ENCODE measurements at regions not wholly inside any gene's neighbourhood (a gene's known extent, or its start where the extent isn't known, plus 50 kb on each side); places are given as distances from the start of the nearest gene placed in this dataset.

GRCh38 chr14:65878586-65878985, 466.1 kb downstream of the FUT8 start:
- Histone ChIP-seq H3K4me1 (ENCODE audit: insufficient read depth) (no peaks in the 10 kb centered on the region), H3K9me2 (replicated peaks; ENCODE audit: insufficient read depth) (no peaks in the 10 kb centered on the region), H3K4me3 (no peak overlapping the region), H4K20me1 (ENCODE audit: insufficient read depth, poor library complexity, severe bottlenecking) (no peaks in the 10 kb centered on the region), H3K9me3 (ENCODE audit: low read depth) (no peaks in the 10 kb centered on the region), H3K27me3 (no peaks in the 10 kb centered on the region), H3K4me2 (no peak overlapping the region), H3K79me2 (no peaks in the 10 kb centered on the region), H2AFZ (no peak overlapping the region), H3K27ac (no peak overlapping the region), H3K36me3 (replicated peaks; ENCODE audit: insufficient read depth, low read depth) (no peaks in the 10 kb centered on the region)
- TF ChIP-seq EZH2phosphoT487 (IDR thresholded peaks at IDR 0.05; ENCODE audit: low read depth, severe bottlenecking, unreplicated experiment) (no peak), EZH2 (IDR thresholded peaks at IDR 0.05; ENCODE audit: borderline replicate concordance) (no peak), CTCF (IDR thresholded peaks at IDR 0.05; ENCODE audit: poor library complexity) (no peak)
- 76% methylated on average over 4 of the region's 4 CpGs for WGBS (ENCODE audit: low lambda C conversion rate, missing lambda C conversion rate)
- no peak for DNase-seq (ENCODE audit: low spot score)

- WGBS (ENCODE audit: low lambda C conversion rate, missing lambda C conversion rate), result 90% methylated on average over 3 of the region's 3 CpGs
- no peaks in the 10 kb centered on the region for H3K9me2 ChIP-seq (replicated peaks; ENCODE audit: insufficient read depth)
- no peaks in the 10 kb centered on the region for H3K4me1 ChIP-seq (ENCODE audit: insufficient read depth)
- H3K4me3 ChIP-seq, result no peak overlapping the region
- no peaks in the 10 kb centered on the region for H4K20me1 ChIP-seq (ENCODE audit: insufficient read depth, poor library complexity, severe bottlenecking)
- H3K9me3 ChIP-seq (ENCODE audit: low read depth), result no peaks in the 10 kb centered on the region
- no peak overlapping the region for H2AFZ ChIP-seq
- no peak overlapping the region for H3K4me2 ChIP-seq
- H3K79me2 ChIP-seq, result no peaks in the 10 kb centered on the region
- DNase-seq (ENCODE audit: low spot score), result no peak
- H3K36me3 ChIP-seq (replicated peaks; ENCODE audit: insufficient read depth, low read depth), result no peaks in the 10 kb centered on the region
- no peaks in the 10 kb centered on the region for H3K27me3 ChIP-seq
- no peak overlapping the region for H3K27ac ChIP-seq
- no peak for TF ChIP-seq EZH2phosphoT487 (IDR thresholded peaks at IDR 0.05; ENCODE audit: low read depth, severe bottlenecking, unreplicated experiment)
- TF ChIP-seq CTCF (IDR thresholded peaks at IDR 0.05; ENCODE audit: poor library complexity), result no peak
- TF ChIP-seq EZH2 (IDR thresholded peaks at IDR 0.05; ENCODE audit: borderline replicate concordance), result no peak
These were observed 466.9 kb downstream of the FUT8 start for GRCh38 chr14:65879248-65880009.

GRCh38 chr14:65880507-65880906, 468.0 kb downstream of the FUT8 start:
- DNase-seq (ENCODE audit: low spot score), result no peak
- no peaks in the 10 kb centered on the region for H3K36me3 ChIP-seq (replicated peaks; ENCODE audit: insufficient read depth, low read depth)
- no peak overlapping the region for H3K27ac ChIP-seq

GRCh38 chr14:65881642-65882041, 469.1 kb downstream of the FUT8 start:
- no peaks in the 10 kb centered on the region for H3K9me2 ChIP-seq (replicated peaks; ENCODE audit: insufficient read depth)
- no peak for TF ChIP-seq CTCF (IDR thresholded peaks at IDR 0.05; ENCODE audit: poor library complexity)
- TF ChIP-seq EZH2 (IDR thresholded peaks at IDR 0.05; ENCODE audit: borderline replicate concordance), result no peak
- no peak for TF ChIP-seq EZH2phosphoT487 (IDR thresholded peaks at IDR 0.05; ENCODE audit: low read depth, severe bottlenecking, unreplicated experiment)
- H3K36me3 ChIP-seq (replicated peaks; ENCODE audit: insufficient read depth, low read depth), result no peaks in the 10 kb centered on the region
- no peak for DNase-seq (ENCODE audit: low spot score)
- H3K27me3 ChIP-seq, result no peaks in the 10 kb centered on the region
- H4K20me1 ChIP-seq (ENCODE audit: insufficient read depth, poor library complexity, severe bottlenecking), result no peaks in the 10 kb centered on the region
- no peaks in the 10 kb centered on the region for H3K4me1 ChIP-seq (ENCODE audit: insufficient read depth)
- H3K79me2 ChIP-seq, result no peaks in the 10 kb centered on the region
- no peaks in the 10 kb centered on the region for H3K9me3 ChIP-seq (ENCODE audit: low read depth)
- H2AFZ ChIP-seq, result no peak overlapping the region
- no peak overlapping the region for H3K27ac ChIP-seq
- H3K4me3 ChIP-seq, result no peak overlapping the region
- no peak overlapping the region for H3K4me2 ChIP-seq

More at GRCh38 chr14:65880507-65880906, 468.0 kb downstream of the FUT8 start:
- no peak for TF ChIP-seq EZH2phosphoT487 (IDR thresholded peaks at IDR 0.05; ENCODE audit: low read depth, severe bottlenecking, unreplicated experiment)
- Histone ChIP-seq H2AFZ (no peak overlapping the region), H3K79me2 (no peaks in the 10 kb centered on the region), H3K9me3 (ENCODE audit: low read depth) (no peaks in the 10 kb centered on the region), H3K4me2 (no peak overlapping the region), H3K9me2 (replicated peaks; ENCODE audit: insufficient read depth) (no peaks in the 10 kb centered on the region), H4K20me1 (ENCODE audit: insufficient read depth, poor library complexity, severe bottlenecking) (no peaks in the 10 kb centered on the region), H3K27me3 (no peaks in the 10 kb centered on the region), H3K4me1 (ENCODE audit: insufficient read depth) (no peaks in the 10 kb centered on the region), H3K4me3 (no peak overlapping the region)

Data from hepatocyte (in vitro differentiated cells).